A673 (cell line): ENCODE measurements at regions not wholly inside any gene's neighbourhood (a gene's known extent, or its start where the extent isn't known, plus 50 kb on each side); places are given as distances from the start of the nearest gene placed in this dataset.

Experiments used
- BruUV-seq: library from RNA; stranded (reverse); fragments of 400-500 nt; replicated peaks from 2 replicates; lab custom pipeline; 2021; lab: Mats Ljungman, UMichigan
- CTCF ChIA-PET: fragments of 300-600 bp; sonication (Branson Sonifier 250); formaldehyde crosslinking; loops from one replicate; lab custom pipeline; 2022; ENCODE audit warnings: antibody characterized with exemption; lab: Charles Lee
- POLR2A ChIA-PET: fragments of 300-600 bp; sonication (Branson Sonifier 250); formaldehyde crosslinking; loops from one replicate; lab custom pipeline; 2022; ENCODE audit warnings: antibody characterized with exemption; ENCODE audit not compliant: low non-redundant PET; lab: Charles Lee
- DNase-seq: peaks from one replicate; pipeline ENCODE4 v3.0.0-alpha.2; 2015; ENCODE audit warnings: low spot score
- H3K27ac ChIP-seq: fragments of 200-600 bp; sonication (generic); 2 replicates; pipeline ENCODE4 v1.5.1; 2016; ENCODE audit warnings: mixed run types, low read depth, mild to moderate bottlenecking, mixed read lengths, antibody characterized with exemption, low read length; ENCODE audit not compliant: poor library complexity, severe bottlenecking
- H3K27me3 ChIP-seq: fragments of 200-600 bp; sonication (generic); replicated peaks from 2 replicates; pipeline ENCODE4 v1.6.1; 2017; ENCODE audit warnings: mixed run types, low read depth, mild to moderate bottlenecking, mixed read lengths, antibody characterized with exemption, low read length; ENCODE audit not compliant: insufficient read depth, poor library complexity
- H3K36me3 ChIP-seq: fragments of 200-600 bp; sonication (generic); 2 replicates; pipeline ENCODE4 v1.6.1; 2016; ENCODE audit warnings: mixed run types, mild to moderate bottlenecking, mixed read lengths, antibody characterized with exemption, low read length; ENCODE audit not compliant: insufficient read depth, poor library complexity, severe bottlenecking
- H3K4me1 ChIP-seq: fragments of 200-600 bp; sonication (generic); 2 replicates; pipeline ENCODE4 v1.6.1; 2017; ENCODE audit warnings: mixed run types, mild to moderate bottlenecking, mixed read lengths, antibody characterized with exemption, low read length; ENCODE audit not compliant: insufficient read depth, poor library complexity, severe bottlenecking
- H3K4me3 ChIP-seq: fragments of 200-600 bp; sonication (generic); 2 replicates; pipeline ENCODE4 v1.5.1; 2016; ENCODE audit warnings: low read depth, mixed run types, mild to moderate bottlenecking, mixed read lengths, low read length; ENCODE audit not compliant: poor library complexity, severe bottlenecking
- H3K9me3 ChIP-seq: fragments of 200-600 bp; sonication (generic); 2 replicates; pipeline ENCODE4 v1.6.1; 2016; ENCODE audit warnings: mixed run types, low read depth, mild to moderate bottlenecking, mixed read lengths, antibody characterized with exemption, low read length; ENCODE audit not compliant: poor library complexity, severe bottlenecking
- EZH2 ChIP-seq: fragments of 200-600 bp; sonication (generic); IDR thresholded peaks from 2 replicates; pipeline ENCODE4 v1.6.1; 2017; ENCODE audit warnings: borderline replicate concordance, low read depth, mild to moderate bottlenecking, mixed read lengths, antibody characterized with exemption, low read length; ENCODE audit not compliant: poor library complexity, severe bottlenecking
- intact Hi-C: fragments of 100-400 bp; cut with micrococcal nuclease; formaldehyde crosslinking; loops from one replicate; pipeline ENCODE4 v1.10.0; 2022; ENCODE audit not compliant: unreplicated experiment
- TF ChIP-seq, protein P1 (sequence below): fragments of 300-800, 200-600 bp; sonication (generic); conservative IDR thresholded peaks from 2 replicates; pipeline ENCODE4 v1.5.1; 2017; ENCODE audit warnings: low read depth, mild to moderate bottlenecking, antibody characterized with exemption, low read length, moderate library complexity, mixed read lengths

DNA sequence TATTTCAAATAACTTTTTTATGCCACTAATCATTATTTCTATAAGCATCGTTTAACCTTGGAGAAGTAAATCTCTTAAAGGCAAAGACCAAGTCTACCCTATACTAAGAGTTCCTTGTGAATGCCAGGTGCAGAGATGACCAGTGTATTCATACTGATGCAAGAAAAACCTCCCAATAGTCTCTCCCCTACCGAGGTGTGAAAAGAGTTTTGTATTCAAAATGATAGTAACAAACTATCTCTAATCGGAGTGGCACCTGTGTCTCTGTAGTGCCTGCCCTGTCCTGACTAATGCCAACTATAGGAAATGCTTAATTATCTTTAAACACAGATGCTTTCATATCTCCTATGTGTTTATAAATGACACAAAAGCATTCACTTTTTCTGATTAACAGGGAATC lies 798.5 kb downstream of the TRIB2 start:
- ChIA-PET CTCF (no interaction called here), POLR2A (no interaction called here)
- Histone ChIP-seq H3K4me3 (no peak overlapping the region), H3K9me3 (no peaks in the 10 kb centered on the region), H3K36me3 (no peaks in the 10 kb centered on the region), H3K27me3 (peaks cover 13% of the 10 kb centered on the region), H3K27ac (no peak overlapping the region), H3K4me1 (no peaks in the 10 kb centered on the region)
- BruUV-seq, result no TSS peak
- intact Hi-C loops, result no loop called here
- no peak for TF ChIP-seq EZH2
- TF ChIP-seq, protein P1, sequence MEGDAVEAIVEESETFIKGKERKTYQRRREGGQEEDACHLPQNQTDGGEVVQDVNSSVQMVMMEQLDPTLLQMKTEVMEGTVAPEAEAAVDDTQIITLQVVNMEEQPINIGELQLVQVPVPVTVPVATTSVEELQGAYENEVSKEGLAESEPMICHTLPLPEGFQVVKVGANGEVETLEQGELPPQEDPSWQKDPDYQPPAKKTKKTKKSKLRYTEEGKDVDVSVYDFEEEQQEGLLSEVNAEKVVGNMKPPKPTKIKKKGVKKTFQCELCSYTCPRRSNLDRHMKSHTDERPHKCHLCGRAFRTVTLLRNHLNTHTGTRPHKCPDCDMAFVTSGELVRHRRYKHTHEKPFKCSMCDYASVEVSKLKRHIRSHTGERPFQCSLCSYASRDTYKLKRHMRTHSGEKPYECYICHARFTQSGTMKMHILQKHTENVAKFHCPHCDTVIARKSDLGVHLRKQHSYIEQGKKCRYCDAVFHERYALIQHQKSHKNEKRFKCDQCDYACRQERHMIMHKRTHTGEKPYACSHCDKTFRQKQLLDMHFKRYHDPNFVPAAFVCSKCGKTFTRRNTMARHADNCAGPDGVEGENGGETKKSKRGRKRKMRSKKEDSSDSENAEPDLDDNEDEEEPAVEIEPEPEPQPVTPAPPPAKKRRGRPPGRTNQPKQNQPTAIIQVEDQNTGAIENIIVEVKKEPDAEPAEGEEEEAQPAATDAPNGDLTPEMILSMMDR, result no peak
- DNase-seq, result no peak

DNA sequence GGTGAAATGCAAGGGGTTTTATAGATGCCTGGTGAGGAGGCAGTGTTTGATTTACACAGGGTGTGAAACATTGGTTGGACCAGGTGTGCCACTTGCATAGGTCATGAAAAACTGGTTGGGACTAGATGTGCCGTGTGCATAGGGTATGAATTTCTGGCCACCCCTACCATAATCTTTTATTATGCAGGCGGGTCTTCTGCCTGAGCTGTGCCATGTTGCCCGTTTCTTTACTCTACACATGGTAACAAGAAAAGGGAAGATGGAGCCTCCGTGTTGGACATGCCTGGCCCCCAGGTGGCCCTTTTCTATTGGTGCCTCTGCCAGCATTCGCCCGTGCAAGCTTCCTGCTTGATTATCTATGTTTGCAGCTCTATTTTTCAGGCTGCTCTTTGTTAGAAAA lies 805.4 kb downstream of the TRIB2 start:
- no peaks in the 10 kb centered on the region for H3K36me3 ChIP-seq
- H3K4me3 ChIP-seq, result no peak overlapping the region
- ChIA-PET POLR2A (no interaction called here), CTCF (no interaction called here)
- H3K4me1 ChIP-seq, result no peaks in the 10 kb centered on the region
- TF ChIP-seq, protein P1, result no peak
- no peak for TF ChIP-seq EZH2
- H3K9me3 ChIP-seq, result no peaks in the 10 kb centered on the region
- DNase-seq, result no peak
- H3K27me3 ChIP-seq, result peaks cover 18% of the 10 kb centered on the region
- no peak overlapping the region for H3K27ac ChIP-seq
- intact Hi-C loops, result no loop called here
- BruUV-seq, result no TSS peak

DNA sequence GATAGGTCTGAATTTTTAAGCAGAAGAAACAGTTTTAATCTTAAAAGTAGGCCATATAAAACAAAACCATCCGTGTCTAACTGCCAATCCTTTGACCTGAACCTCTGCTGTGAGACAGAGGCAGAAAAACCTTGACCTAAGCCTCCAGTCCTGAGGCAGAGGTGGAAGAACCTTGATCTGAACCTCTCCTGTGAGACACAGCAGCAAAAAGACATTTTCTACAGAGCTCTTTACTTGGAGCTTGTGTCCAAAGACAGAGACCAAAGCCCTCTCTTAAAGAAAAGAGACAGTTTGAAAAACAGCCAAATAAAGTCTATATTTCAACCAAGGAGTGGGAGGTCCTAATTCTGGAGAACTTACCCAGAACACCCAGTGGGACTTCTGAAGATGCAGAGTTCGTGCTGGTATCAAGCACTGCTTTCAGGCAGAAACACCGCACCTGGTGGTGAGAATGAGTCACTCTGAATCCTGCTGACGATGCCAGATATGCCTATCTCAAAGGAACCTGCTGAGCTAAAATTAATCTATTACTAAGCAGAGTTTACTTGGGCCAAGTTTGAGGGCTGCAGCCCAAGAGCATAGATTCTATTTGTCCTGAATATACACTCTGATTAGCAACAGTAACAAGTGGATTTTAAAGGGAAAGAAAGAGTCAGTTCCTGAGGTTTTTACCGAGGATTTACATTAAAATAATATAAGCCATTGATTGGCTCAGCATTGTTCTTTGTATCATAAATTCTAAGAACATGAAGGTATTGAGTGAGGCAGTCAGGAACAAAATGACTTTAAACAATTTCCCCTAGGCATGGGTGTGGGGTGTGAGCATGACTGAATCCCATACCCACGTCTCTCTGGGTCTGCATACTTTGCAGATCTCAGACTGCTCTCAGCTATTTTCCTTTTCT lies 806.4 kb downstream of the TRIB2 start:
- H3K27ac ChIP-seq, result no peak overlapping the region
- no peaks in the 10 kb centered on the region for H3K4me1 ChIP-seq
- POLR2A ChIA-PET, result no interaction called here
- H3K4me3 ChIP-seq, result no peak overlapping the region
- peak; percentile 1 for DNase-seq
- no peaks in the 10 kb centered on the region for H3K9me3 ChIP-seq
- TF ChIP-seq EZH2, result no peak
- TF ChIP-seq, protein P1, result no peak
- CTCF ChIA-PET, result no interaction called here
- no peaks in the 10 kb centered on the region for H3K36me3 ChIP-seq
- intact Hi-C loops, result no loop called here
- BruUV-seq, result no TSS peak
- peaks cover 17% of the 10 kb centered on the region for H3K27me3 ChIP-seq
